ENCODE measurements at regions not wholly inside any gene's neighbourhood (a gene's known extent, or its start where the extent isn't known, plus 50 kb on each side); places are given as distances from the start of the nearest gene placed in this dataset.
A peak's percentile ranks its signal among the peaks of the same experiment; 100 is the strongest.
"Not testable (repeated sequence)": the region's sequence is repeated elsewhere in the genome, so short reads cannot be mapped to it uniquely, and the experiment has no call there.

- no peak for DNase-seq
These were observed 124.7 kb upstream of the UNC5B start for GRCh38 chr10:71087622-71088021.

- DNase-seq = no peak
These were observed 124.3 kb upstream of the UNC5B start for GRCh38 chr10:71088054-71088453.

GRCh38 chr10:71088578-71088977, 123.8 kb upstream of the UNC5B start:
- not testable (repeated sequence) for DNase-seq

DNA sequence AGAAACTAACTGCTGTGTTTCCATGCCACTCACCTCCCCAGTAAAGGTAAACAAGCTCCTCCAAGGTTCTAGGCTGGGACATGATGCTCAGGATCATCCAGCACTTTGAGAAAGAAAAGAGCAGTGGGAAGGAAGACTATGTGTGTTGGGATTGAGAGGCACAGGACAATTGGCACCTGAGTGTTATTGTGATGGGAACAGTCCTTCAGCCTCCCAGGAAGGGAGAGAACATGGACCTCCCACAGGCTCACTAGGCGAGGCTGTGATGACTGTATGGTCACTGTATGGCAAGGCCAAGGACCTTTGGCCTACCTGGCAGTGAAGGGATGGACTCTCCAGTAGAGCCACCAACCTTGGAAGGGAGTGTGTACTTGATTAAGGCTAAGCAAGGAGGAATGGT, 123.2 kb upstream of the UNC5B start:
- DNase-seq = no peak

GRCh38 chr10:71090330-71090729, 122.0 kb upstream of the UNC5B start:
- DNase-seq = no peak

DNA sequence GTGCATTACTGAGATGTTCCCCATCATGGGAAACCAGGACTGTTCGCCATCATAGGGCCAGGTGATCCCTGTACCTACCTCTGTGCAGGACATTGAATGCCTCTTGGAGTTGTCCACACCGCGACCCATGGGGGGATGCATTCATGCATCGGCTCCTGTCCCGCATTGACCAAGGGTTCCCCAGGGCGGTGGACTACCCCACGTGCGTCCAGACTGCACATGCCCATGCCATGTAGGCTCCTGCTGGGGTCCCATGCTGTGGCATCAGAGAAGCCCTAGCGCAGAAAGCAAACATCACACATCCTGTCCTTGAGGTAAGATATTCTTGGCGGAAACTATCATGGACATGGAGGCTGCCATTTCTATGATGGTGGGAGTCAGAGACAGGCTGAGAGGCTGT, 121.6 kb upstream of the UNC5B start:
- DNase-seq = no peak

DNA sequence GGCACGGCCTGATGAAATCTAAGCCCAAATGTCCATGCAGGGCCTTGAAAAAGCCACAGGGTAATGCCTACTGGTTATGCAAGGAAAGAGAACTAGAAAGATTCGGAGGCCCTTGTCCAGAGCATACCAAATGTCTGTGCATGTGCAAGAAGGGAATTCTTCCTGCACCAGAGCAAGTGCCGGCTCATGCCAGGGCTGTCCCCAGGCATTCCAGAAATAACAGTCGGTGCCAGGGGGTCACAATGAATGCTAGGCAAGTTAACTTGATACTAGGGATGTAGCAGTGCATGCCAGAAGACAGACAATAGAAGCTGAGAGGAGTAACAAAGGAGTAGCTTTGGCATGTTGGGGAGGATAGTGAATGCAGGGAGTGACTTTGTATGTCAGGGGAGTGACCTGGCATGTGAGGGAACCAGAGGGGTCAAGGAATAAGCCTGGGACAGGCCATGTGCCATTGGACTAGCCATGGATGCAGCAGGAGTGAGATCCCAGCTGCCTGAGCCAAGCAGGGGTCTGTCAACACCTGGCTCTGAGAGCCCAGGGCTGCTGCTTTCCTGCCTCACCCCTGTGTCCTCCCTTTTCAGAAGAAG, 119.5 kb upstream of the UNC5B start:
- DNase-seq = no peak

DNA sequence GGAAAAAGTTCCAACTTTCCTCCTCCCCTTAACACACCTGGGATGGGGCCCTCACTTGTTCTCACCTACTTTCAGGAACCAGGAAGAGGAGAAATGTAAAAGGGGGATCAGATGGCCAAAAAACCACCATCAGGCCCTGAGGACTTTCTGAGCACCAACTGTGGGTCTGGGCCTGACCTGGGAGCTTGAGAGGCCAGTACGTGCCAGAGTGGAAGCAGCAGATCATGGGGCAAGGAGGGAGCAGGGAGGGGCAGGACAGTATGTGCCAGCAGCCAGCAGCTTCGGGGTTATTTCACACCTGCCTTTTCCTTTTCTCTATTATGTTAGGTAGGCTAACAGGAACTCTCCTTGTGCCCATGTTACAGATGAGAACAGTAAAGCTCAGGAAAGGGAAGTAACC, 118.8 kb upstream of the UNC5B start:
- no peak for DNase-seq

DNA sequence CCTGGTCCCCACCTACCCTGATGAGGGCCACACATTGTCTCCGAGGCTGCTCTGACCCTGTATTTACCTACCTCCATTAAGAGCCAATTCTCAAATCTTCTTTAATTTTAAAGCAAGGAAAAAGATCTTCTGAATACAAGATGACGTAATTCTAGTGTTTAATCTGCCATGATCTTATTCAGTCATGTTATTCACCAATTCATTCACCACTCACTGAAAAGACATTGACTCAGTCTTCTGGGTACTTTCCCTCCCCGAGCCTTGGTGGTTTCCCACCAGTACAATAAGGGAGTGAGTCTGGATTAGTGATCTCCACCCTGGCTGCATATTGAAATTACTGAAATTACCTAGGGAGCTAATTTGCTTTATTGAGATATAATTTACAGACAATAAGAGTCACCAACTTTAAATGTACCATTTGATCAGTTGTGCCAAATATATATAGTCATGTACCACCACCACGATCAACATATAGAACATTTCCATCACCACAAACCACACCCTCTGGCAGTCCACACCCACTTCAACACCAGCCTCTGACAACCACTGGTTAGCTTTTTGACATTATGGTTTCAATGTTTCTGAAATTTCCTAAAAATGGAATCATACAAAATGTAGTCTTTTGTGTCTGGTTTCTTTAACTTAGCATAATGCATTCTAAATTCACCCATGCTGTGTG, 117.5 kb upstream of the UNC5B start:
- peak in 1 of 2 donors; percentile 19 for DNase-seq

GRCh38 chr10:71099731-71100361, 112.5 kb upstream of the UNC5B start:
- DNase-seq = no peak

GRCh38 chr10:71103961-71104360, 108.4 kb upstream of the UNC5B start:
- no peak for DNase-seq

DNA sequence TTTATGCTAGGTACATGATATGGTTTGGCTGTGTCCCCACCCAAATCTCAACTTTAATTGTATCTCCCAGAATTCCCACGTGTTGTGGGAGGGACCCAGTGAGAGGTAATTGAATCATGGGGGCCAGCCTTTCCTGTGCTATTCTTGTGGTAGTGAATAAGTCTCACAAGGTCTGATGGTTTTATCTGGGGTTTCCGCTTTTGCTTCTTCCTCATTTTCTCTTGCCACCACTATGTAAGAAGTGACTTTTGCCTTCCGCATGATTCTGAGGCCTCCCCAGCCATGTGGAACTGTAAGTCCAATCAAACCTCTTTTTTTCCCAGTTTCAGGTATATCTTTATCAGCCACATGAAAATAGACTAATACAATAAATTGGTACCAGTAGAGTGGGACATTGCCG, 106.2 kb upstream of the UNC5B start:
- not testable (repeated sequence) for DNase-seq

DNA sequence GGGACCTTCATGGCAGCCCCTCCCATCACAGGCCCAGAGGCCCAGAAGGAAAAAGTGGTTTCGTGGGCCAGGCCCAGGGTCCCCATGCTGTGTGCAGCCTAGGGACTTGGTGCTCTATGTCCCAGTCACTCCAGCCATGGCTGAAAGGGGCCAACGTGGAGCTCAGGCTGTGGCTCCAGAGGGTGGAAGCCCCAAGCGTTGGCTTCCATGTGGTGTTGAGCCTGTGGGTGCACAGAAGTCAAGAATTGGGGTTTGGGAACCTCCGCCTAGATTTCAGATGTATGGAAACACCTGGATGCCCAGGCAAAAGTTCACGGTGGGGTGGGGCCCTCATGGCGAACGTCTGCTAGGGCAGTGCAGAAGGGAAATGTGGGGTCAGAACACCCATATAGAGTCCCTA, 105.3 kb upstream of the UNC5B start:
- not testable (repeated sequence) for DNase-seq

DNA sequence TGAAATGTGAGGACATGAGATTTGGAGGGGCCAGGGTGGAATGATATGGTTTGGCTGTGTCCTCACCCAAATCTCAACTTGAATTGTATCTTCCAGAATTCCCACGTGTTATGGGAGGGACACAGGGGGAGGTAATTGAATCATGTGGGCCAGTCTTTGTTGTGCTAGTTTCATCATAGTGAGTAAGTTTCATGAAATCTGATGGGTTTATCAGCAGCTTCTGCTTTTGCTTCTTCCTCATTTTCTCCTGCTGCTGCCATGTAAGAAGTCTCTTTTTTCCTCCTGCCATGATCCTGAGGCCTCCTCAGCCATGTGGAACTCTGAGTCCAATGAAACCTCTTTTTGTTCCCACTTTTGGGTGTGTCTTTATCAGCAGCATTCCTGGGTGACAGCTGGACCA, 104.3 kb upstream of the UNC5B start:
- not testable (repeated sequence) for DNase-seq

- no peak for DNase-seq
These were observed 100.1 kb upstream of the UNC5B start for GRCh38 chr10:71112138-71112785.

DNA sequence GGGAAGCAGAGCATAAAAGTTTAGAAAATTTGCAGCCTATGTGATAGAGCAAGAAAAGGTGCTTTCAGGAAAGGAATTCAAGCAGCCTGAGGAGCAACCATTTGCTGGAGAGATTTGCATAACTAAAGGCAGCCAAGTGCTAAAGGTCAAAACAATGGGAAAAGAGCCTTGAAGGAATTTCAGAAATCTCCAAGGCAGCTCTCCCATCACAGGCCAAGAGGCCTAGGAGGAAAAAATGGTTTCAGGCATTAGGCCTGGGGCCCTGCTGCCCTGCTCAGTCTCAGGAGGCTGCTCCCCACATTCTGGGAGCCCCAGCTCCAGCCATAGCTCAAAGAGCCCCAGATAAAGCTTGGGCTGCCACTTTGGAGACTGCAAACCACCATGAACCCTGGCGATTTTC, 95.9 kb upstream of the UNC5B start:
- DNase-seq = no peak

DNA sequence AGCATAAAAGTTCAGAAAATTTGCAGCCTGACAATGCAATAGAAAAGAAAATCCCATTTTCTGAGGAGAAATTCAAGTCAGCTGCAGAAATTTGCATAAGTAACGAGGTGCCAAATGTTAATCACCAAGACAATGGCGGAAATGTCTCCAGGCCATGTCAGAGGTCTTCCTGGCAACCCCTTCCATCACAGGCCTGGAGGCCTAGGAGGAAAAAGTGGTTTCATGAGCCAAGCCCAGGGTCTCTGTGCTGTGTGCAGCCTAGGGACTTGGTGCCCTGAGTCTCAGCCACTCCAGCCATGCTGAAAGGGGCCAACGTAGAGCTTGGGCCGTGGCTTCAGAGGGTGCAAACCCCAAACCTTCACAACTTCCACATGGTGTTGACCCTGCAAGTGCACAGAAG, 94.8 kb upstream of the UNC5B start:
- not testable (repeated sequence) for DNase-seq

DNA sequence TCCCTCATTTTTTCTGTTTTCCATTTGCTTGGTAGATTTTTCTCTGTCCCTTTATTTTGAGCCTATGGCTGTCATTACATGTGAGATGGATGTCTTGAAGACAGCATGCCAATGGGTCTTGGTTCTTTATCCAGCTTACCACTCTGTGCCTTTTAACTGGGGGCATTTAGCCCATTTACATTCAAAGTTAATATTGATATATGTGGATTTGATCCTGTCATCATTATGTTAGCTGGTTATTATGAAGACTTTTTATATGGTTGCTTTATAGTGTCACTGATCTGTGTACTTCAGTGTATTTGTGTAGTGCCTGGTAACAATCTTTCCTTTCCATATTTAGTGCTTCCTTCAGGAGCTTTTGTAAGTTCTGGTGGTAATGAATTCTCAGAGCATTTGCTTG, 89.3 kb upstream of the UNC5B start:
- no peak for DNase-seq

DNA sequence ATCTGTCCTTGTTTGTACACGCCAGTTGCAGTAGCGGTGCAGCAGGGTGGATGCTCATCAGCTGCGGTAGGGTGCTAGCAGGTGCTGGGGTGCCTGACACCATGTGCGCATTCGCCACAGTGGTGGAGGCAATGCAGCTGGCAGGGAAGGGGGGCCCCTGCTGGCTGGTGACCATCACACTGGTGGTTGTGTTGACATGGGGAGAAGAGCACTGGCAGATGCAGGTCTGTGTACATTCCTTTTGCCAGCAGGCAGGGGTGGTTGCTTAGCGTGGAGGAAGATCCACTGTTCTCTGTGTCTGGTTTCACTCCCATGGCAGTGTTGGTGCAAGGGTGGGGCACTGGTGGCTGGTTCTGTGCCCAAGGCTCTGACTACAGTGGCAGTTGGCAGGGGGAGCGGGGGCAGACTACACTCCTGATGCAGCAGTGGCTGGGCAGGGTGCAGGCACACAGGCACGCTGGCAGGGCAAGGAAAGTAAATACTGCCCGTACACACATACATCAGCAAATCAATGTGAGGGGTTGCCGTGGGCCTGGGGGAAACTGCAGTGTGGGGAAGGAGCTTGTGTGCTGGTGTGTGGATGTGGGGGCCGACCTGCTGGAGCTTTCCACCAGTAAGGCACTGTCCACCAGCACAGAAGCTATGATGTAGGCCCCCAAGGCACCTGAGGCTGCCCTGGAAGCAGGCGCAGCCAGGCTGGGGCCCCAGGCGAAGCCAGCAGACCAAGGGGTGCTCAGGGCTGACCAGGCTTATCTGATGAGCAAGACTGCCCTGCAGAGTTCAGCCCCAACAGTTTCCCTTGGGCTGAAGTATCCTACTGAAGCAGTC, 87.2 kb upstream of the UNC5B start:
- DNase-seq = no peak

GRCh38 chr10:71125749-71126107, 86.6 kb upstream of the UNC5B start:
- DNase-seq = no peak

DNA sequence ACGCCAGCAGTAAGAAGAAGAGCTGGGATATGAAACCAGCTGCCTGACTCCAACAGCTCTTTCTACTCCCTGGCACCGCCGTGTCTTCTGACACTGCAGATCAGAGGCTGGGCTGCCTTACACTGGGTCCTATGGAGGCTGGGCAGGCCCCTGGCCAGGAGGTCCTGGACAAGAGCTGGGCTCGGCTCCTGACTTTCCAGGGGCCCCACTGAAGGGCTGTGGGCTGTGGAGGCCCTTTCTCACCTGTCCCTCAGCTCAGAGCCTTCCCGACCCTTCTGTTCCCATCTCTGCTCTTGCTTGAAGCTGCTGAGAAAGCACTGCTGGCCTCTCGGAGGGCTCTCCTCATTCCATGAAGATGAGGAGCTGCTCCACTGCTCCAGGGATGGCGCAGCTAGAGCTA, 85.9 kb upstream of the UNC5B start:
- no peak for DNase-seq

DNA sequence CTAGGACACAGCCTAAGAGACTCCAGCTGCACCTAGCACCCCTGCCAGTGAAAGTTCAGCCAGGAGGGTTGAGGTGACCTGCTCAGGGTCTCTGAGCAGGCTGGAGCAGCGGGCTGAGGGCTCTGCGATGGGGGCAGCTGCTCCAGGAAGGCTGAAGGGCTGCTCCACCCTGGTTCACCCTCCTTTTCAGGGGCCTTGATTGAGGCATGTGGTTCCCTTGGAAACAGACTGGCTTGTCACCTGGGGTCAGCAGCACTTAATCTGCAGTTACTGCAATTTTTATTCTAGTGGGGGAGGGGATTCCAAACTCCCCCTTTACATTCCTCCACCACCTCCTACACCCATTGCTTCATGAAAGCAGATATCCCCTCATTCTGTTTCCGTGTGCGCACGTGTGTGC, 85.3 kb upstream of the UNC5B start:
- no peak for DNase-seq

- DNase-seq = no peak
These were observed 84.6 kb upstream of the UNC5B start for GRCh38 chr10:71127773-71128172.

Data from stimulated activated CD4-positive, alpha-beta T cell treated with anti-CD3 and anti-CD28 coated beads, Interleukin-2, amount 100 ng/mL, for 48 hours (primary cell).